Activated T-cell treated with anti-CD3 and anti-CD28 coated beads, Interleukin-2, amount 50 U/mL, for 24 hours (primary cell): ENCODE measurements at regions not wholly inside any gene's neighbourhood (a gene's known extent, or its start where the extent isn't known, plus 50 kb on each side); places are given as distances from the start of the nearest gene placed in this dataset.
"Not testable (repeated sequence)": the region's sequence is repeated elsewhere in the genome, so short reads cannot be mapped to it uniquely, and the experiment has no call there.

Experiments
- DNase-seq: peaks from one replicate; pipeline ENCODE4 v3.0.0-alpha.2; 2020
- H3K27ac Mint-ChIP-seq: 2 replicates; pipeline ENCODE4 v1.8.0; 2020; ENCODE audit warnings: mild to moderate bottlenecking, mixed read lengths
- H3K27me3 Mint-ChIP-seq: 2 replicates; pipeline ENCODE4 v1.8.0; 2020; ENCODE audit warnings: mixed read lengths
- H3K36me3 Mint-ChIP-seq: 2 replicates; pipeline ENCODE4 v1.8.0; 2020; ENCODE audit warnings: low read depth, mixed read lengths
- H3K4me1 Mint-ChIP-seq: 2 replicates; pipeline ENCODE4 v1.8.0; 2020; ENCODE audit warnings: low read depth, mixed read lengths
- H3K4me3 Mint-ChIP-seq: 2 replicates; pipeline ENCODE4 v1.8.0; 2020; ENCODE audit warnings: mild to moderate bottlenecking, moderate library complexity, mixed read lengths
- H3K9me3 Mint-ChIP-seq: 2 replicates; pipeline ENCODE4 v1.8.0; 2020; ENCODE audit warnings: mixed read lengths

- Mint-ChIP-seq H3K9me3 (no peaks in the 10 kb centered on the region), H3K4me1 (no peaks in the 10 kb centered on the region), H3K27ac (no peak overlapping the region), H3K4me3 (no peak overlapping the region), H3K36me3 (no peaks in the 10 kb centered on the region), H3K27me3 (peaks cover 5% of the 10 kb centered on the region)
- DNase-seq, result no peak
Measured at GRCh38 chr4:128649161-128649560, 160.3 kb upstream of the JADE1 start.

DNA sequence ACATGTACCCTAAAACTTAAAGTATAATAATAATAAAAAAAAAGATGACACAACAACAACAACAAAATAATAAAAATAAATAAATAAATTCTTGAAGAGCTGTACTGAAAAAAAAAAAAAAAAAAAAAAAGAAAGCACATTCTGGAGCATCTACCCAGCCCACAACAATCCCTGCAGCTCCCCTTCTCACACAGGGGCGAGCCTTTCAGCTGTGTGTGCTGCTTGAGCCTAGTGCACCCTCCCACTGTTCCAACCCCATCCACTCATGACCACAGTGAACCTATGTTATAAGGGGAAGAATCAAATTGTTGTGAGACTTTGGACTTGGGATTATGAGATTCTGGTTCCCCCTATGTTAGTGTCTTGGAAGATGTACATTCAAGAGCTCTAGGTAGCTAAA lies 161.5 kb upstream of the JADE1 start:
- Mint-ChIP-seq H3K4me3 (no peak overlapping the region), H3K27ac (no peak overlapping the region), H3K9me3 (no peaks in the 10 kb centered on the region), H3K4me1 (no peaks in the 10 kb centered on the region), H3K27me3 (peaks cover 5% of the 10 kb centered on the region), H3K36me3 (no peaks in the 10 kb centered on the region)
- DNase-seq, result no peak

GRCh38 chr4:128646893-128647292 lies 162.6 kb upstream of the JADE1 start:
- not testable (repeated sequence) for H3K4me1 Mint-ChIP-seq, H3K27ac Mint-ChIP-seq, DNase-seq, H3K4me3 Mint-ChIP-seq, H3K9me3 Mint-ChIP-seq, H3K36me3 Mint-ChIP-seq, H3K27me3 Mint-ChIP-seq

DNA sequence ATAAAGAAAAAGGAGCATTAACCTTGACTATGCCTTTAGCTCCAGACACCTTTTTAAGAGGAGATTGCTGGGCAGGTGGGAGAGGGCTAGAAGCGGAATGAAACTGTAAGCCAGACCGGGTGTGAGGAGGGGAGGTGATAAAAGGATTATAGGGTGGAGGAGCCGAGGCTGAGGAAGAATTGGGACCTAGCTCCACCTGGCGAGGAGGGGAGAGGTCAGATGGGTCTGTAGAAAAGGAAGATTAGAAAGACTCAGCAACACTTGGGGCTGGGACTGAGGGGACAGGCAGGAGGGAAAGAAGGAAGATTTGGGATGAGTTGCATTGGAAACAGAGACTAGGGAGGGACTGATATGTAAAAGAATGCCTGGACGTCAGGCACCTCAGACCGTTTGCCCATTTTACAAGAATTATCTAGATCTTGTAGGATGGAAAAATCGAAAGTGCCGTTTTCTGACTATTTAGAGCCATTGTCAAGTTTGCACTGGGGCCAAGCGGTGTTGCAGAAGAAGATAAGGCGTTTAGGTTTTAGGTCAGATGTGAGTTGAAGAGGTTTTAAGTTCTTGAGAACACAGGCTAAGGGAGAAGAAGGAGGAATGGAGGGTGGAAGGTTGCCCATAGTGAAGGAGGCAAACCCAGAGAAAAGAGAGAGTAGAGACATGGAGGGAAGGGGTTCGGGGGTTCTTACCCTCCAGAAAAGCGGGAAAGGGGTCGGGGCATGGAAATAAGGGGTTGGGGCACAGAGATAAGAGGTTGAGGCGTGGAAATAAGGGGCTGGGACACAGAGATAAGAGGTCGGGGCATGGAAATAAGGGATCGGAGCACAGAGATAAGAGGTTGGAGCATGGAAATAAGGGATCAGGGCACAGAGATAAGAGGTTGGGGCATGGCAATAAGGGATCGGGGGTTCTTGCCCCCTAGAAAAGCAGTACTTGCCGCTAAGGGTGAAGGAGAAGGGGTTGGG lies 164.5 kb upstream of the JADE1 start:
- H3K36me3 Mint-ChIP-seq, H3K27ac Mint-ChIP-seq, H3K9me3 Mint-ChIP-seq, DNase-seq, H3K4me3 Mint-ChIP-seq, H3K27me3 Mint-ChIP-seq, H3K4me1 Mint-ChIP-seq: not testable (repeated sequence)

- not testable (repeated sequence) for H3K27me3 Mint-ChIP-seq, DNase-seq, H3K4me1 Mint-ChIP-seq, H3K27ac Mint-ChIP-seq, H3K4me3 Mint-ChIP-seq, H3K9me3 Mint-ChIP-seq, H3K36me3 Mint-ChIP-seq
Measured at GRCh38 chr4:128644107-128644506, 165.4 kb upstream of the JADE1 start.

GRCh38 chr4:128641566-128641965 lies 167.9 kb upstream of the JADE1 start:
- H3K9me3 Mint-ChIP-seq, H3K4me1 Mint-ChIP-seq, H3K27ac Mint-ChIP-seq, DNase-seq, H3K36me3 Mint-ChIP-seq, H3K4me3 Mint-ChIP-seq, H3K27me3 Mint-ChIP-seq: not testable (repeated sequence)

DNA sequence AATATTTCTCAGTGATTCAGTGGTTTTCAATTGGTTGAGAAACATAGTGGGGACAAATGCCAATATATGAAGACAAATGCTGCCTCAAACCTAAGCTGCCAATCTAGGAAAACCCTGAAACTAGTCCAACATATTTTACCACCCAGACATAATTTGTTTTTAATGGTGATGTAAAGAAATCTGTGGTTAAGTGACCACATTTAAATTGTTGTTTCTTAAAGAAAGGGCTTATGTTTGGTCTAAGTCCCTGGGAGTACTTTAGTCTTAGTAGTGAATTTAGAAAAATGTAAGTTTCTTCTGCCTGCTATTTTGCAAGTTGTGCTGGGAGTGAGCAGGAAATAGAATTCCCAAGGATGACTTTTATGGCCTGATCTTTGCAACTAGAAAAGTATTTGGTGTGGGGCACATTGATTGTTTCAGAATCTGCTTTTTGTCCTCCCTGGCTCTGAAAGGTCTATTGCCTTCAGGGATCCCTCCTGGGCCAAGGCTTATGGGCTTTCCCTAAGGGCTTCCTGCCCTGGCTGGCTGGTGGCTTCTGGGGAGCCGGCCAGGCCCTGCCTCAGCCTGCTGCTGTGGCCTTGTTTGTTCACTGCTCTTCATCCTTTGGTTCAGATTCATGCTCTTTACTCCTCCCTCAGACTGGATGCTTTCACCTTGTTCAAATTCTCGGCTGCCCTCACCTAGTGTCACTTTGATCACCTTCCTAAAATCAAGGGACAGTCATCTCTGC lies 169.8 kb upstream of the JADE1 start:
- no peak for DNase-seq
- no peaks in the 10 kb centered on the region for H3K4me1 Mint-ChIP-seq
- no peak overlapping the region for H3K4me3 Mint-ChIP-seq
- H3K27me3 Mint-ChIP-seq, result peaks cover 3% of the 10 kb centered on the region
- H3K36me3 Mint-ChIP-seq, result no peaks in the 10 kb centered on the region
- no peak overlapping the region for H3K27ac Mint-ChIP-seq
- H3K9me3 Mint-ChIP-seq, result no peaks in the 10 kb centered on the region

- no peak for DNase-seq
- H3K4me1 Mint-ChIP-seq, result no peaks in the 10 kb centered on the region
- peaks cover 3% of the 10 kb centered on the region for H3K27me3 Mint-ChIP-seq
- no peaks in the 10 kb centered on the region for H3K36me3 Mint-ChIP-seq
- H3K4me3 Mint-ChIP-seq, result no peak overlapping the region
- no peaks in the 10 kb centered on the region for H3K9me3 Mint-ChIP-seq
- no peak overlapping the region for H3K27ac Mint-ChIP-seq
Measured at GRCh38 chr4:128636906-128637305, 172.6 kb upstream of the JADE1 start.

- H3K4me3 Mint-ChIP-seq, result no peak overlapping the region
- H3K36me3 Mint-ChIP-seq, result no peaks in the 10 kb centered on the region
- H3K4me1 Mint-ChIP-seq, result no peaks in the 10 kb centered on the region
- H3K27me3 Mint-ChIP-seq, result peaks cover 3% of the 10 kb centered on the region
- DNase-seq, result no peak
- no peak overlapping the region for H3K27ac Mint-ChIP-seq
- no peaks in the 10 kb centered on the region for H3K9me3 Mint-ChIP-seq
Measured at GRCh38 chr4:128635955-128636560, 173.4 kb upstream of the JADE1 start.

GRCh38 chr4:128635141-128635954 lies 174.2 kb upstream of the JADE1 start:
- no peaks in the 10 kb centered on the region for H3K9me3 Mint-ChIP-seq
- DNase-seq, result no peak
- no peak overlapping the region for H3K4me3 Mint-ChIP-seq
- H3K27me3 Mint-ChIP-seq, result peaks cover 3% of the 10 kb centered on the region
- no peaks in the 10 kb centered on the region for H3K4me1 Mint-ChIP-seq
- no peak overlapping the region for H3K27ac Mint-ChIP-seq
- H3K36me3 Mint-ChIP-seq, result no peaks in the 10 kb centered on the region

DNA sequence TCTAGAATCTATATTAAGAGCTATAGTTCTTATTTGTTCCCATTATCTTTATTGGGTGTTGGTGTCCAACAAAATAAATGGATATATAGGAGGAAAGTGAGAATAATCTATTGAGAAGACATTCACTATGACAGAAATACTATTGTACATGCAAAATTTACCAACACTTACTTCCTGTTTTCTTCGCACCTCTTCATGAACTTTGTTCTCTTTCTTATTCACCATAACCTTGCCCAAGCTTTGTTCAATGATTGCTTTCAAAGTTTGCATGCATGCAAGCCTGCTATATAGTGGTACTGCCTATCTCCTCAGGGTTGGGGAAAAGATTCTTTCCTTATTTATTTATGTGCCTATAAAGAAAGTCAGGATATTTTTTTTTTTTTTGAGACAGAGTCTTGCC lies 176.4 kb upstream of the JADE1 start:
- no peak for DNase-seq
- Mint-ChIP-seq H3K4me3 (no peak overlapping the region), H3K27ac (no peak overlapping the region), H3K4me1 (no peaks in the 10 kb centered on the region), H3K27me3 (peaks cover 3% of the 10 kb centered on the region), H3K9me3 (no peaks in the 10 kb centered on the region), H3K36me3 (no peaks in the 10 kb centered on the region)

- H3K9me3 Mint-ChIP-seq, result no peaks in the 10 kb centered on the region
- H3K4me3 Mint-ChIP-seq, result no peak overlapping the region
- H3K27me3 Mint-ChIP-seq, result no peaks in the 10 kb centered on the region
- no peak overlapping the region for H3K27ac Mint-ChIP-seq
- no peaks in the 10 kb centered on the region for H3K4me1 Mint-ChIP-seq
- no peak for DNase-seq
- no peaks in the 10 kb centered on the region for H3K36me3 Mint-ChIP-seq
Measured at GRCh38 chr4:128630871-128631270, 178.6 kb upstream of the JADE1 start.

- no peak overlapping the region for H3K4me3 Mint-ChIP-seq
- no peaks in the 10 kb centered on the region for H3K4me1 Mint-ChIP-seq
- DNase-seq, result no peak
- H3K27ac Mint-ChIP-seq, result no peak overlapping the region
- H3K36me3 Mint-ChIP-seq, result no peaks in the 10 kb centered on the region
- no peaks in the 10 kb centered on the region for H3K9me3 Mint-ChIP-seq
- no peaks in the 10 kb centered on the region for H3K27me3 Mint-ChIP-seq
Measured at GRCh38 chr4:128623508-128624215, 185.8 kb upstream of the JADE1 start.
